ENCODE measurements at regions not wholly inside any gene's neighbourhood (a gene's known extent, or its start where the extent isn't known, plus 50 kb on each side); places are given as distances from the start of the nearest gene placed in this dataset.

GRCh38 chr1:194342484-194343262 lies 1156.3 kb upstream of the B3GALT2 start:
- Histone ChIP-seq H3K36me3 (ENCODE audit: control insufficient read depth, insufficient read depth, low read length) (no peaks in the 10 kb centered on the region), H3K9me3 (ENCODE audit: control insufficient read depth, low read length) (no peaks in the 10 kb centered on the region), H3K4me3 (ENCODE audit: insufficient read depth, low read depth, low read length, poor library complexity, severe bottlenecking) (no peak overlapping the region), H3K27ac (ENCODE audit: insufficient read depth, low read length, poor library complexity, severe bottlenecking) (no peak overlapping the region), H3K27me3 (replicated peaks; ENCODE audit: control insufficient read depth, insufficient read depth, low read length, poor library complexity, severe bottlenecking) (no peaks in the 10 kb centered on the region), H3K4me1 (ENCODE audit: control insufficient read depth, insufficient read depth, low read length, poor library complexity, severe bottlenecking) (no peaks in the 10 kb centered on the region)
- no peak for DNase-seq

GRCh38 chr1:194341587-194341986 lies 1155.2 kb upstream of the B3GALT2 start:
- Histone ChIP-seq H3K9me3 (ENCODE audit: control insufficient read depth, low read length) (no peaks in the 10 kb centered on the region), H3K27ac (ENCODE audit: insufficient read depth, low read length, poor library complexity, severe bottlenecking) (no peak overlapping the region), H3K27me3 (replicated peaks; ENCODE audit: control insufficient read depth, insufficient read depth, low read length, poor library complexity, severe bottlenecking) (no peaks in the 10 kb centered on the region), H3K36me3 (ENCODE audit: control insufficient read depth, insufficient read depth, low read length) (no peaks in the 10 kb centered on the region), H3K4me3 (ENCODE audit: insufficient read depth, low read depth, low read length, poor library complexity, severe bottlenecking) (no peak overlapping the region), H3K4me1 (ENCODE audit: control insufficient read depth, insufficient read depth, low read length, poor library complexity, severe bottlenecking) (no peaks in the 10 kb centered on the region)
- no peak for DNase-seq

- no peak overlapping the region for H3K4me3 ChIP-seq (ENCODE audit: insufficient read depth, low read depth, low read length, poor library complexity, severe bottlenecking)
- H3K27ac ChIP-seq (ENCODE audit: insufficient read depth, low read length, poor library complexity, severe bottlenecking), result no peak overlapping the region
- no peaks in the 10 kb centered on the region for H3K36me3 ChIP-seq (ENCODE audit: control insufficient read depth, insufficient read depth, low read length)
- no peaks in the 10 kb centered on the region for H3K9me3 ChIP-seq (ENCODE audit: control insufficient read depth, low read length)
- H3K4me1 ChIP-seq (ENCODE audit: control insufficient read depth, insufficient read depth, low read length, poor library complexity, severe bottlenecking), result no peaks in the 10 kb centered on the region
- DNase-seq, result no peak
- H3K27me3 ChIP-seq (replicated peaks; ENCODE audit: control insufficient read depth, insufficient read depth, low read length, poor library complexity, severe bottlenecking), result no peaks in the 10 kb centered on the region
Measured at GRCh38 chr1:194339471-194339870, 1153.1 kb upstream of the B3GALT2 start.

- Histone ChIP-seq H3K27ac (ENCODE audit: insufficient read depth, low read length, poor library complexity, severe bottlenecking) (no peak overlapping the region), H3K36me3 (ENCODE audit: control insufficient read depth, insufficient read depth, low read length) (no peaks in the 10 kb centered on the region), H3K27me3 (replicated peaks; ENCODE audit: control insufficient read depth, insufficient read depth, low read length, poor library complexity, severe bottlenecking) (no peaks in the 10 kb centered on the region), H3K4me3 (ENCODE audit: insufficient read depth, low read depth, low read length, poor library complexity, severe bottlenecking) (no peak overlapping the region), H3K4me1 (ENCODE audit: control insufficient read depth, insufficient read depth, low read length, poor library complexity, severe bottlenecking) (no peaks in the 10 kb centered on the region), H3K9me3 (ENCODE audit: control insufficient read depth, low read length) (no peaks in the 10 kb centered on the region)
- no peak for DNase-seq
Measured at GRCh38 chr1:194338241-194338948, 1152.0 kb upstream of the B3GALT2 start.

GRCh38 chr1:194333240-194333639 lies 1146.8 kb upstream of the B3GALT2 start:
- H3K27ac ChIP-seq (ENCODE audit: insufficient read depth, low read length, poor library complexity, severe bottlenecking), result no peak overlapping the region
- H3K4me1 ChIP-seq (ENCODE audit: control insufficient read depth, insufficient read depth, low read length, poor library complexity, severe bottlenecking), result no peaks in the 10 kb centered on the region
- H3K9me3 ChIP-seq (ENCODE audit: control insufficient read depth, low read length), result no peaks in the 10 kb centered on the region
- H3K36me3 ChIP-seq (ENCODE audit: control insufficient read depth, insufficient read depth, low read length), result no peaks in the 10 kb centered on the region
- no peak for DNase-seq
- H3K27me3 ChIP-seq (replicated peaks; ENCODE audit: control insufficient read depth, insufficient read depth, low read length, poor library complexity, severe bottlenecking), result no peaks in the 10 kb centered on the region
- no peak overlapping the region for H3K4me3 ChIP-seq (ENCODE audit: insufficient read depth, low read depth, low read length, poor library complexity, severe bottlenecking)

GRCh38 chr1:194331758-194332157 lies 1145.3 kb upstream of the B3GALT2 start:
- Histone ChIP-seq H3K36me3 (ENCODE audit: control insufficient read depth, insufficient read depth, low read length) (no peaks in the 10 kb centered on the region), H3K4me3 (ENCODE audit: insufficient read depth, low read depth, low read length, poor library complexity, severe bottlenecking) (no peak overlapping the region), H3K9me3 (ENCODE audit: control insufficient read depth, low read length) (no peaks in the 10 kb centered on the region), H3K27me3 (replicated peaks; ENCODE audit: control insufficient read depth, insufficient read depth, low read length, poor library complexity, severe bottlenecking) (no peaks in the 10 kb centered on the region), H3K4me1 (ENCODE audit: control insufficient read depth, insufficient read depth, low read length, poor library complexity, severe bottlenecking) (no peaks in the 10 kb centered on the region), H3K27ac (ENCODE audit: insufficient read depth, low read length, poor library complexity, severe bottlenecking) (no peak overlapping the region)
- no peak for DNase-seq

GRCh38 chr1:194322751-194323150 lies 1136.3 kb upstream of the B3GALT2 start:
- no peaks in the 10 kb centered on the region for H3K9me3 ChIP-seq (ENCODE audit: control insufficient read depth, low read length)
- H3K4me3 ChIP-seq (ENCODE audit: insufficient read depth, low read depth, low read length, poor library complexity, severe bottlenecking), result no peak overlapping the region

GRCh38 chr1:194318790-194319280 lies 1132.4 kb upstream of the B3GALT2 start:
- Histone ChIP-seq H3K4me1 (ENCODE audit: control insufficient read depth, insufficient read depth, low read length, poor library complexity, severe bottlenecking) (no peaks in the 10 kb centered on the region), H3K36me3 (ENCODE audit: control insufficient read depth, insufficient read depth, low read length) (no peaks in the 10 kb centered on the region), H3K9me3 (ENCODE audit: control insufficient read depth, low read length) (no peaks in the 10 kb centered on the region), H3K4me3 (ENCODE audit: insufficient read depth, low read depth, low read length, poor library complexity, severe bottlenecking) (no peak overlapping the region), H3K27me3 (replicated peaks; ENCODE audit: control insufficient read depth, insufficient read depth, low read length, poor library complexity, severe bottlenecking) (no peaks in the 10 kb centered on the region), H3K27ac (ENCODE audit: insufficient read depth, low read length, poor library complexity, severe bottlenecking) (no peak overlapping the region)
- no peak for DNase-seq

More at GRCh38 chr1:194322751-194323150, 1136.3 kb upstream of the B3GALT2 start:
- Histone ChIP-seq H3K36me3 (ENCODE audit: control insufficient read depth, insufficient read depth, low read length) (no peaks in the 10 kb centered on the region), H3K27ac (ENCODE audit: insufficient read depth, low read length, poor library complexity, severe bottlenecking) (no peak overlapping the region), H3K27me3 (replicated peaks; ENCODE audit: control insufficient read depth, insufficient read depth, low read length, poor library complexity, severe bottlenecking) (no peaks in the 10 kb centered on the region), H3K4me1 (ENCODE audit: control insufficient read depth, insufficient read depth, low read length, poor library complexity, severe bottlenecking) (no peaks in the 10 kb centered on the region)
- no peak for DNase-seq

GRCh38 chr1:194309697-194310096 lies 1123.3 kb upstream of the B3GALT2 start:
- Histone ChIP-seq H3K27me3 (replicated peaks; ENCODE audit: control insufficient read depth, insufficient read depth, low read length, poor library complexity, severe bottlenecking) (no peaks in the 10 kb centered on the region), H3K36me3 (ENCODE audit: control insufficient read depth, insufficient read depth, low read length) (no peaks in the 10 kb centered on the region), H3K27ac (ENCODE audit: insufficient read depth, low read length, poor library complexity, severe bottlenecking) (no peak overlapping the region), H3K4me1 (ENCODE audit: control insufficient read depth, insufficient read depth, low read length, poor library complexity, severe bottlenecking) (no peaks in the 10 kb centered on the region), H3K4me3 (ENCODE audit: insufficient read depth, low read depth, low read length, poor library complexity, severe bottlenecking) (no peak overlapping the region), H3K9me3 (ENCODE audit: control insufficient read depth, low read length) (no peaks in the 10 kb centered on the region)
- no peak for DNase-seq

- H3K4me1 ChIP-seq (ENCODE audit: control insufficient read depth, insufficient read depth, low read length, poor library complexity, severe bottlenecking), result no peaks in the 10 kb centered on the region
- H3K4me3 ChIP-seq (ENCODE audit: insufficient read depth, low read depth, low read length, poor library complexity, severe bottlenecking), result no peak overlapping the region
- no peaks in the 10 kb centered on the region for H3K27me3 ChIP-seq (replicated peaks; ENCODE audit: control insufficient read depth, insufficient read depth, low read length, poor library complexity, severe bottlenecking)
- no peaks in the 10 kb centered on the region for H3K9me3 ChIP-seq (ENCODE audit: control insufficient read depth, low read length)
- H3K27ac ChIP-seq (ENCODE audit: insufficient read depth, low read length, poor library complexity, severe bottlenecking), result no peak overlapping the region
- DNase-seq, result no peak
- H3K36me3 ChIP-seq (ENCODE audit: control insufficient read depth, insufficient read depth, low read length), result no peaks in the 10 kb centered on the region
Measured at GRCh38 chr1:194309269-194309668, 1122.9 kb upstream of the B3GALT2 start.
